Mesenchymal stem cell (in vitro differentiated cells and primary cell): ENCODE measurements at regions not wholly inside any gene's neighbourhood (a gene's known extent, or its start where the extent isn't known, plus 50 kb on each side); places are given as distances from the start of the nearest gene placed in this dataset.

ENCODE experiments used
- DNase-seq: peaks from one replicate; pipeline ENCODE4 v3.0.0-alpha.2; 2013
- H2AFZ ChIP-seq: one replicate; pipeline ENCODE4 v1.6.1; 2013; ENCODE audit warnings: low read depth, mild to moderate bottlenecking, control low read depth, inconsistent platforms, low read length, moderate library complexity
- H2AK5ac ChIP-seq: 2 replicates; pipeline ENCODE4 v1.6.1; 2013; ENCODE audit warnings: low read length, moderate library complexity, mild to moderate bottlenecking, inconsistent platforms; ENCODE audit not compliant: severe bottlenecking
- H2BK120ac ChIP-seq: one replicate; pipeline ENCODE4 v1.6.1; 2013; ENCODE audit warnings: low read depth, mild to moderate bottlenecking, inconsistent platforms, low read length, moderate library complexity
- H2BK12ac ChIP-seq, 2 experiments: one replicate each; pipeline ENCODE4 v1.6.1; 2013; ENCODE audit warnings: inconsistent platforms in 2 of 2, low read length in 2 of 2, mild to moderate bottlenecking in 2 of 2, moderate library complexity in 2 of 2, control low read depth in 1 of 2
- H2BK15ac ChIP-seq: one replicate; pipeline ENCODE4 v1.6.1; 2013; ENCODE audit warnings: mild to moderate bottlenecking, low read depth, inconsistent platforms; ENCODE audit not compliant: poor library complexity, severe bottlenecking
- H2BK5ac ChIP-seq: 2 replicates; pipeline ENCODE4 v1.6.1; 2013; ENCODE audit warnings: low read depth, mild to moderate bottlenecking, low read length, control low read depth, inconsistent platforms; ENCODE audit not compliant: poor library complexity, severe bottlenecking
- H3K14ac ChIP-seq, 2 experiments: one replicate each; pipeline ENCODE4 v1.6.1; 2013; ENCODE audit warnings: inconsistent platforms in 2 of 2, low read length in 2 of 2, control low read depth in 1 of 2, mild to moderate bottlenecking in 1 of 2, moderate library complexity in 1 of 2
- H3K18ac ChIP-seq, 2 experiments: one replicate each; pipeline ENCODE4 v1.6.1; 2013; ENCODE audit warnings: inconsistent platforms in 2 of 2, low read length in 2 of 2, control low read depth in 1 of 2, low read depth in 1 of 2, mild to moderate bottlenecking in 1 of 2
- H3K23ac ChIP-seq, 2 experiments: one replicate each; pipeline ENCODE4 v1.6.1; 2013; ENCODE audit warnings: inconsistent platforms in 2 of 2, low read length in 2 of 2, mild to moderate bottlenecking in 2 of 2, moderate library complexity in 2 of 2, control low read depth in 1 of 2
- H3K27ac ChIP-seq: 2 replicates; pipeline ENCODE4 v1.5.1; 2013; ENCODE audit warnings: mild to moderate bottlenecking, moderate library complexity, low read length, control low read depth, inconsistent platforms; ENCODE audit not compliant: poor library complexity, severe bottlenecking
- H3K27me3 ChIP-seq, 2 experiments: 2 replicates each; pipeline versions ENCODE4 v1.6.1 to v1.7.0; 2013; ENCODE audit warnings: low read length in 2 of 2, mild to moderate bottlenecking in 2 of 2, moderate library complexity in 2 of 2, control low read depth in 1 of 2, inconsistent platforms in 1 of 2; ENCODE audit not compliant: control insufficient read depth in 1 of 2, insufficient read depth in 1 of 2
- H3K36me3 ChIP-seq, 2 experiments: 2 replicates each; pipeline versions ENCODE4 v1.6.1 to v1.7.0; 2013; ENCODE audit warnings: low read length in 2 of 2, control low read depth in 1 of 2, inconsistent platforms in 1 of 2, low read depth in 1 of 2, mild to moderate bottlenecking in 1 of 2; ENCODE audit not compliant: insufficient read depth in 2 of 2, control insufficient read depth in 1 of 2
- H3K4ac ChIP-seq, 2 experiments: one replicate each; pipeline ENCODE4 v1.6.1; 2013; ENCODE audit warnings: inconsistent platforms in 2 of 2, low read length in 2 of 2, mild to moderate bottlenecking in 2 of 2, moderate library complexity in 2 of 2, control low read depth in 1 of 2, low read depth in 1 of 2
- H3K4me1 ChIP-seq: 2 replicates; pipeline ENCODE4 v1.6.1; 2013; ENCODE audit warnings: low read depth, low read length, control low read depth; ENCODE audit not compliant: control insufficient read depth, insufficient read depth
- H3K4me2 ChIP-seq: 2 replicates; pipeline ENCODE4 v1.6.1; 2013; ENCODE audit warnings: low read length, mild to moderate bottlenecking, inconsistent platforms; ENCODE audit not compliant: poor library complexity, severe bottlenecking
- H3K4me3 ChIP-seq, 2 experiments: 2 replicates each; pipeline versions ENCODE4 v1.5.1 to v1.7.0; 2013; ENCODE audit warnings: low read length in 2 of 2, mild to moderate bottlenecking in 2 of 2, control low read depth in 1 of 2, low read depth in 1 of 2; ENCODE audit not compliant: insufficient read depth in 1 of 2
- H3K79me1 ChIP-seq: replicated peaks from 2 replicates; pipeline ENCODE4 v1.6.1; 2013; ENCODE audit warnings: mild to moderate bottlenecking, control low read depth, low read length, inconsistent platforms; ENCODE audit not compliant: poor library complexity, severe bottlenecking
- H3K9ac ChIP-seq: 2 replicates; pipeline ENCODE4 v1.7.0; 2013; ENCODE audit warnings: mild to moderate bottlenecking, low read length, moderate library complexity
- H3K9me3 ChIP-seq: 2 replicates; pipeline ENCODE4 v1.7.0; 2013; ENCODE audit warnings: mild to moderate bottlenecking, low read length; ENCODE audit not compliant: control insufficient read depth
- H4K8ac ChIP-seq: one replicate; pipeline ENCODE4 v1.6.1; 2013; ENCODE audit warnings: inconsistent platforms, mild to moderate bottlenecking, low read length, moderate library complexity
- H4K91ac ChIP-seq: one replicate; pipeline ENCODE4 v1.6.1; 2013; ENCODE audit warnings: mild to moderate bottlenecking, low read length, inconsistent platforms
- WGBS: methylation state at CpG from one replicate; pipeline ENCODE4 v1.1.7; 2013; ENCODE audit warnings: mixed read lengths; 5-methylcytosine and 5-hydroxymethylcytosine counted together

GRCh38 chr7:92888-93672 lies 99.3 kb upstream of the FAM20C start:
- Histone ChIP-seq H3K18ac (no peak overlapping the region), H4K91ac (no peak overlapping the region), H2BK15ac (no peak overlapping the region), H2AK5ac (no peak overlapping the region), H3K4ac (no peak overlapping the region), H2AFZ (no peak overlapping the region), H2BK5ac (no peak overlapping the region), H4K8ac (no peak overlapping the region), H3K4me1 (peaks cover 30% of the 10 kb centered on the region), H3K36me3 (no peaks in the 10 kb centered on the region), H3K9ac (no peak overlapping the region), H3K4me3 (no peak overlapping the region), H3K27ac (no peak overlapping the region), H3K14ac (no peak overlapping the region), H3K23ac (no peak overlapping the region), H3K9me3 (peaks cover 8% of the 10 kb centered on the region), H3K4me2 (no peak overlapping the region), H3K27me3 (no peaks in the 10 kb centered on the region), H2BK12ac (no peak overlapping the region), H3K79me1 (no peaks in the 10 kb centered on the region), H2BK120ac (no peak overlapping the region)
- 83% methylated on average over 26 of the region's 27 CpGs for WGBS
- no peak for DNase-seq

GRCh38 chr7:94251-94801 lies 98.0 kb upstream of the FAM20C start:
- Histone ChIP-seq H3K27ac (no peak overlapping the region), H3K9me3 (peaks cover 15% of the 10 kb centered on the region), H2BK15ac (no peak overlapping the region), H2AK5ac (no peak overlapping the region), H2BK12ac (no peak overlapping the region), H3K4me2 (no peak overlapping the region), H4K91ac (no peak overlapping the region), H3K79me1 (no peaks in the 10 kb centered on the region), H4K8ac (no peak overlapping the region), H2AFZ (no peak overlapping the region), H3K23ac (no peak overlapping the region), H3K14ac (no peak overlapping the region), H3K36me3 (no peaks in the 10 kb centered on the region), H3K18ac (no peak overlapping the region), H2BK120ac (no peak overlapping the region), H3K27me3 (no peaks in the 10 kb centered on the region), H2BK5ac (no peak overlapping the region), H3K4me1 (peaks cover 21% of the 10 kb centered on the region), H3K4me3 (no peak overlapping the region), H3K4ac (no peak overlapping the region), H3K9ac (no peak overlapping the region)
- WGBS: 90% methylated on average over 6 of the region's 6 CpGs
- no peak for DNase-seq

- Histone ChIP-seq H2BK15ac (no peak overlapping the region), H2AK5ac (no peak overlapping the region), H4K91ac (no peak overlapping the region), H3K9me3 (peaks cover 15% of the 10 kb centered on the region), H2BK12ac (no peak overlapping the region), H3K36me3 (no peaks in the 10 kb centered on the region), H3K27me3 (no peaks in the 10 kb centered on the region), H2BK120ac (no peak overlapping the region), H3K79me1 (no peaks in the 10 kb centered on the region), H4K8ac (no peak overlapping the region), H3K4me2 (no peak overlapping the region), H3K4me3 (no peak overlapping the region), H3K23ac (no peak overlapping the region), H3K4me1 (peaks cover 15% of the 10 kb centered on the region), H3K9ac (no peak overlapping the region), H3K4ac (no peak overlapping the region), H3K14ac (no peak overlapping the region), H3K18ac (no peak overlapping the region), H3K27ac (no peak overlapping the region), H2AFZ (no peak overlapping the region), H2BK5ac (no peak overlapping the region)
- no peak for DNase-seq
- WGBS: 76% methylated on average over 6 of the region's 8 CpGs
These were observed 97.0 kb upstream of the FAM20C start for GRCh38 chr7:95180-95862.

- H2AFZ ChIP-seq: no peak overlapping the region
- H3K79me1 ChIP-seq: no peaks in the 10 kb centered on the region
- no peaks in the 10 kb centered on the region for H3K36me3 ChIP-seq
- H3K4me1 ChIP-seq: peaks cover 9% of the 10 kb centered on the region
- no peak overlapping the region for H3K4me3 ChIP-seq
- no peak overlapping the region for H2BK12ac ChIP-seq
- H3K23ac ChIP-seq: no peak overlapping the region
- no peak overlapping the region for H4K8ac ChIP-seq
- H2AK5ac ChIP-seq: no peak overlapping the region
- no peak overlapping the region for H2BK15ac ChIP-seq
- DNase-seq: no peak
- H2BK5ac ChIP-seq: no peak overlapping the region
- H3K9ac ChIP-seq: no peak overlapping the region
- H3K27ac ChIP-seq: no peak overlapping the region
- H4K91ac ChIP-seq: no peak overlapping the region
- no peaks in the 10 kb centered on the region for H3K27me3 ChIP-seq
- WGBS: 71% methylated on average over 7 of the region's 8 CpGs
- no peak overlapping the region for H3K4ac ChIP-seq
- peaks cover 15% of the 10 kb centered on the region for H3K9me3 ChIP-seq
- H3K18ac ChIP-seq: no peak overlapping the region
- no peak overlapping the region for H3K4me2 ChIP-seq
- no peak overlapping the region for H2BK120ac ChIP-seq
- H3K14ac ChIP-seq: no peak overlapping the region
These were observed 96.5 kb upstream of the FAM20C start for GRCh38 chr7:95863-96260.
